ENCODE measurements at regions not wholly inside any gene's neighbourhood (a gene's known extent, or its start where the extent isn't known, plus 50 kb on each side); places are given as distances from the start of the nearest gene placed in this dataset.

GRCh38 chr13:63287926-63288325, 1872.3 kb upstream of the PCDH20 start:
- TF ChIP-seq CTCF (IDR thresholded peaks at IDR 0.05) (no peak), ZFX (IDR thresholded peaks at IDR 0.05; ENCODE audit: borderline replicate concordance) (no peak)

All from 22Rv1 (cell line).